ENCODE measurements at regions not wholly inside any gene's neighbourhood (a gene's known extent, or its start where the extent isn't known, plus 50 kb on each side); places are given as distances from the start of the nearest gene placed in this dataset.

GRCh38 chr14:30317729-30318128 is 241.2 kb upstream of the G2E3 start:
- POLR2A ChIA-PET (ENCODE audit: unreplicated experiment): no interaction called here
- BruUV-seq (replicated peaks): no TSS peak

GRCh38 chr14:30322819-30323218 is 236.1 kb upstream of the G2E3 start:
- ATAC-seq: no peak
- no peaks in the 10 kb centered on the region for H3K9me2 ChIP-seq (replicated peaks; ENCODE audit: low read length)

More at GRCh38 chr14:30317729-30318128, 241.2 kb upstream of the G2E3 start:
- CTCF ChIA-PET: no interaction called here
- Histone ChIP-seq H3K4me2 (ENCODE audit: low read length) (no peak overlapping the region), H3K79me2 (ENCODE audit: low read length) (no peaks in the 10 kb centered on the region), H3K9me2 (replicated peaks; ENCODE audit: low read length) (no peaks in the 10 kb centered on the region), H3K9ac (ENCODE audit: low read length) (no peak overlapping the region), H3F3A (ENCODE audit: low read length, unreplicated experiment) (no peaks in the 10 kb centered on the region), H3K27ac (ENCODE audit: low read length) (no peak overlapping the region), H3K4me3 (ENCODE audit: low read length) (no peak overlapping the region), H3K4me1 (ENCODE audit: insufficient read depth, low read length) (no peaks in the 10 kb centered on the region), H3K36me3 (ENCODE audit: low read depth, low read length) (no peaks in the 10 kb centered on the region), H3K9me3 (ENCODE audit: low read length) (no peaks in the 10 kb centered on the region), H3K27me3 (ENCODE audit: low read length) (peaks cover 75% of the 10 kb centered on the region), H2AFZ (ENCODE audit: low read length) (no peak overlapping the region), H4K20me1 (ENCODE audit: low read length) (no peaks in the 10 kb centered on the region)
- TF ChIP-seq EZH2phosphoT487 (IDR thresholded peaks at IDR 0.05; ENCODE audit: borderline replicate concordance, low read length) (no peak), EZH2 (IDR thresholded peaks at IDR 0.05; ENCODE audit: low read length, unreplicated experiment) (no peak)
- TF ChIP-seq, protein P1, sequence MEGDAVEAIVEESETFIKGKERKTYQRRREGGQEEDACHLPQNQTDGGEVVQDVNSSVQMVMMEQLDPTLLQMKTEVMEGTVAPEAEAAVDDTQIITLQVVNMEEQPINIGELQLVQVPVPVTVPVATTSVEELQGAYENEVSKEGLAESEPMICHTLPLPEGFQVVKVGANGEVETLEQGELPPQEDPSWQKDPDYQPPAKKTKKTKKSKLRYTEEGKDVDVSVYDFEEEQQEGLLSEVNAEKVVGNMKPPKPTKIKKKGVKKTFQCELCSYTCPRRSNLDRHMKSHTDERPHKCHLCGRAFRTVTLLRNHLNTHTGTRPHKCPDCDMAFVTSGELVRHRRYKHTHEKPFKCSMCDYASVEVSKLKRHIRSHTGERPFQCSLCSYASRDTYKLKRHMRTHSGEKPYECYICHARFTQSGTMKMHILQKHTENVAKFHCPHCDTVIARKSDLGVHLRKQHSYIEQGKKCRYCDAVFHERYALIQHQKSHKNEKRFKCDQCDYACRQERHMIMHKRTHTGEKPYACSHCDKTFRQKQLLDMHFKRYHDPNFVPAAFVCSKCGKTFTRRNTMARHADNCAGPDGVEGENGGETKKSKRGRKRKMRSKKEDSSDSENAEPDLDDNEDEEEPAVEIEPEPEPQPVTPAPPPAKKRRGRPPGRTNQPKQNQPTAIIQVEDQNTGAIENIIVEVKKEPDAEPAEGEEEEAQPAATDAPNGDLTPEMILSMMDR (conservative IDR thresholded peaks at IDR 0.05; ENCODE audit: low read depth, low read length): no peak
- ATAC-seq (no peak), DNase-seq (no peak)
- intact Hi-C loops (cut with micrococcal nuclease): no loop called here

GRCh38 chr14:30330033-30330432 is 228.9 kb upstream of the G2E3 start:
- Histone ChIP-seq H3K27me3 (ENCODE audit: low read length) (peaks cover 34% of the 10 kb centered on the region; the same call in 1 of the 2 replicates), H3K36me3 (ENCODE audit: low read depth, low read length) (no peaks in the 10 kb centered on the region), H3K4me1 (ENCODE audit: insufficient read depth, low read length) (no peaks in the 10 kb centered on the region), H3K27ac (ENCODE audit: low read length) (no peak overlapping the region), H3K4me2 (ENCODE audit: low read length) (no peak overlapping the region), H3K9ac (ENCODE audit: low read length) (no peak overlapping the region), H3K9me2 (replicated peaks; ENCODE audit: low read length) (no peaks in the 10 kb centered on the region), H3F3A (ENCODE audit: low read length, unreplicated experiment) (no peaks in the 10 kb centered on the region), H3K4me3 (ENCODE audit: low read length) (no peak overlapping the region), H3K79me2 (ENCODE audit: low read length) (no peaks in the 10 kb centered on the region), H2AFZ (ENCODE audit: low read length) (no peak overlapping the region), H3K9me3 (ENCODE audit: low read length) (no peaks in the 10 kb centered on the region), H4K20me1 (ENCODE audit: low read length) (no peaks in the 10 kb centered on the region)
- no peak for TF ChIP-seq EZH2phosphoT487 (IDR thresholded peaks at IDR 0.05; ENCODE audit: borderline replicate concordance, low read length)
- TF ChIP-seq, protein P1 (conservative IDR thresholded peaks at IDR 0.05; ENCODE audit: low read depth, low read length): no peak
- TF ChIP-seq EZH2 (IDR thresholded peaks at IDR 0.05; ENCODE audit: low read length, unreplicated experiment): no peak
- DNase-seq (no peak), ATAC-seq (no peak)
- intact Hi-C loops (cut with micrococcal nuclease): no loop called here
- BruUV-seq (replicated peaks): no TSS peak
- ChIA-PET CTCF (no interaction called here), POLR2A (ENCODE audit: unreplicated experiment) (no interaction called here)

More at GRCh38 chr14:30322819-30323218, 236.1 kb upstream of the G2E3 start:
- no peak overlapping the region for H3K4me3 ChIP-seq (ENCODE audit: low read length)
- ChIA-PET POLR2A (ENCODE audit: unreplicated experiment) (no interaction called here), CTCF (interaction anchor here (1.1 kb wide), 1 partner anchor 24 kb away, joined by 3 read pairs; no protein-coding TSS in a partner anchor)
- no peak overlapping the region for H3K9ac ChIP-seq (ENCODE audit: low read length)
- no peak overlapping the region for H3K27ac ChIP-seq (ENCODE audit: low read length)
- no peaks in the 10 kb centered on the region for H3K79me2 ChIP-seq (ENCODE audit: low read length)
- no peaks in the 10 kb centered on the region for H3F3A ChIP-seq (ENCODE audit: low read length, unreplicated experiment)
- BruUV-seq (replicated peaks): no TSS peak
- TF ChIP-seq EZH2 (IDR thresholded peaks at IDR 0.05; ENCODE audit: low read length, unreplicated experiment) (no peak), EZH2phosphoT487 (IDR thresholded peaks at IDR 0.05; ENCODE audit: borderline replicate concordance, low read length) (no peak)
- TF ChIP-seq, protein P1 (conservative IDR thresholded peaks at IDR 0.05; ENCODE audit: low read depth, low read length): no peak
- no peak overlapping the region for H3K4me2 ChIP-seq (ENCODE audit: low read length)
- no peaks in the 10 kb centered on the region for H3K36me3 ChIP-seq (ENCODE audit: low read depth, low read length)
- peaks cover 69% of the 10 kb centered on the region for H3K27me3 ChIP-seq (ENCODE audit: low read length)
- no peak overlapping the region for H2AFZ ChIP-seq (ENCODE audit: low read length)
- intact Hi-C loops (cut with micrococcal nuclease): no loop called here
- H3K4me1 ChIP-seq (ENCODE audit: insufficient read depth, low read length): no peaks in the 10 kb centered on the region
- no peak for DNase-seq
- H3K9me3 ChIP-seq (ENCODE audit: low read length): no peaks in the 10 kb centered on the region
- no peaks in the 10 kb centered on the region for H4K20me1 ChIP-seq (ENCODE audit: low read length)
